GM21515 (cell line): ENCODE measurements at regions not wholly inside any gene's neighbourhood (a gene's known extent, or its start where the extent isn't known, plus 50 kb on each side); places are given as distances from the start of the nearest gene placed in this dataset.
"Not testable (repeated sequence)": the region's sequence is repeated elsewhere in the genome, so short reads cannot be mapped to it uniquely, and the experiment has no call there.

Source experiments
- ATAC-seq: cut with Tn5 transposase; IDR thresholded peaks from one replicate; pipeline ENCODE4 v1.9.1; 2021; ENCODE audit not compliant: unreplicated experiment

DNA sequence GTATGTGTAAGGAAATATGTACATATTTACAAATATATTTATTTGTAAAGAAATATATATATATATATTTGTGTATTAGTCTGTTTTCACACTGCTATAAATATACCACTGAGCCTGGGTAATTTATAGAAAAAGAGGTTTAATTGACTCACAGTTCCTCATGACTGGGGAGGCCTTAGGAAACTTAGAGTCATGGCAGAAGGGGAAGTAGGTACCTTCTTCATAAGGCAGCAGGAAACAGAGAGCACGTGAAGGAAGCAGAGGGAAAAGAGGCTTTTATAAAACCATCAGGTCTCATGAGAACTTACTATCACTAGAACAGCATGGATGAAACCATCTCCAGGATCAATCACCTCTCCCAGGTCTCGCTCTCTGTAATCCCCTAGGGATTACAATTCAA is 644.5 kb upstream of the HS3ST5 start:
- ATAC-seq = no peak

GRCh38 chr6:114955363-114955762 is 612.5 kb upstream of the HS3ST5 start:
- no peak for ATAC-seq

GRCh38 chr6:114952229-114952628 is 609.4 kb upstream of the HS3ST5 start:
- no peak for ATAC-seq

DNA sequence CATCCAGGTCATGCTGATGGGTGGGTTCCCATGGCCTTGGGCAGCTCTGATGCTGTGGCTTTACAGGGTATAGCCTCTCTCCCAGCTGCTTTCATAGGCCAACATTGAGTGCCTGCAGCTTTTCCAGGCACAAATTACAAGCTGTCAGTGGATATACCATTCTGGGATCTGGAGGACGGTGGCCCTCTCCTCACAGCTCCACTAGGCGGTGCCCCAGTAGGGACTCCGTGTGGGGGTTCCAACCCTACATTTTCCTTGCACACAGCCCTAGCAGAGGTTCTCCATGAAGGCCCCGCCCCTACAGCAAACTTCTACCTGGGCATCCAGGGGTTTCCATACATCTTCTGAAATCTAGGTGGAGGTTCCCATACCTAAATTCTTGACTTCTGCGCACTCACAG is 602.6 kb upstream of the HS3ST5 start:
- no peak for ATAC-seq

GRCh38 chr6:114941078-114941477 is 598.3 kb upstream of the HS3ST5 start:
- no peak for ATAC-seq

- no peak for ATAC-seq
Measured at GRCh38 chr6:114940181-114940580, 597.4 kb upstream of the HS3ST5 start.

GRCh38 chr6:114939630-114940029 is 596.8 kb upstream of the HS3ST5 start:
- ATAC-seq = no peak

DNA sequence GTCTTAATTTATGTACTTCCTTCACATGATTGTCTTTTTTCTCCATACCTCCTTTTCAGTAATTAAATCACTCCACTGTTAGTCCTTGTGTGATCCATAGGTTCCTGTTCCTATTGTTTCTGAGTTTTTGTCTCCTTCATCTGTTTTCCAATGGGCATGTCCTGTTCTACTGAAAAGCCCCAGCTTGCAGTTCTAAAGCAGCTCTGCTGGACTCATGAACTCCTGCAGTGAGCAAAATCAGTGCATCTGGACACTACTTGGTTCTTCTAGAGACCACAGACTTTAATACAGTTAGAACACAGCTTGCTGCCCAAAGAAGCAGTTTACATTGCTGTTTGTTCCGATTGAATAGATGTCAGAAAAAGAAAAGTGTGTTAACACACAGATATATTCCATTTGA is 593.3 kb upstream of the HS3ST5 start:
- ATAC-seq = no peak

DNA sequence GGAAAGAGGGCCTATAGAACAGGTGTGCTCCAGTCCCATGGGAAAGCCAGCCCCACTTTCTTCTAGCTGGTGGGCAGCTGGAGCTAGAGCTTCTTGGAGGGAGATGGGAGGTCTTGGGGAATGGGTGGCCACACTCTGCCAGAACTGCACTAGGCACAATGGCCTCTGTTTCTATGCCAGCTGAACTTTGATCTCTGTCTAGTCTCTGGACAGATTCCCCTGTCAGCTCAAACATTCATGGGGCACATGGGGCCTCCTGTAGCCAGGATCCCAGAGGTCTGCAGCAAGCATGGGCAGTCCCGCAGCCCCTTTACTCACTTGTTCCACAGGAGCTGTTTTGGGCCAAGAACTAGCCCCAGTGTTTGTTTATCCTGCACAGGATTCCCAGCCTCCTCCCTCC is 591.3 kb upstream of the HS3ST5 start:
- no peak for ATAC-seq

DNA sequence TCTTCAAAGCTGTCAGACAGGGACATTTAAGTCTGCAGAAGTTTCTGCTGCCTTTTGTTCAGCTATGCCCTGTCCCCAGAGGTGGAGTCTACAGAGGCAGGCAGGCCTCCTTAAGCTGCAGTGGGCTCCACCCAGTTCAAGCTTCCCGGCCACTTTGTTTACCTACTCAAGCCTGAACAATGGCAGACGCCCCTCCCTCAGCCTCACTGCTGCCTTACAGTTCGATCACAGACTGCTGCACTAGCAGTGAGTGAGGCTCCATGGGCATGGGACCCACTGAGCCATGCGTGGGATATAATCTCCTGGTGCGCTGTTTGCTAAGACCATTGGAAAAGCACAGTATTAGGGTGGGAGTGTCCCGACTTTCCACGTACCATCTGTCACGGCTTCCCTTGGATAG is 585.9 kb upstream of the HS3ST5 start:
- not testable (repeated sequence) for ATAC-seq

GRCh38 chr6:114906096-114906495 is 563.3 kb upstream of the HS3ST5 start:
- ATAC-seq = no peak

DNA sequence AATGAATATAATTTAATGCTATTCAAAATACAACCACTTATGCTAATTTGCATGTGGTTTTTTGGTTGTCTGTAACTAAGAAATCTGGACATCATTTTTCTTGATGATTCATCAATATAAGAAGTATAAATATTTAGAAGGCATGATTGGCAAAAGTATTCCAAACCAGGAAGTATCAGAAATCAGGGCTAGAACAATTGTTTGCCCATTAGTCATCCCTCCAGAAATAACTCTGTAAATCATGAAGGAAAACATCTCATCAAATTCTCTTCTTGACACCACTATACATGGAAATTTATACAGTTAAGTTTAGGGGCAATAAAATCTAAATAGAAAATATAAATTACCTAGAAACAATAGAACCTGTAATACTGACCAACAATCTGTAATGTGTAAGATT is 554.7 kb upstream of the HS3ST5 start:
- ATAC-seq = no peak

DNA sequence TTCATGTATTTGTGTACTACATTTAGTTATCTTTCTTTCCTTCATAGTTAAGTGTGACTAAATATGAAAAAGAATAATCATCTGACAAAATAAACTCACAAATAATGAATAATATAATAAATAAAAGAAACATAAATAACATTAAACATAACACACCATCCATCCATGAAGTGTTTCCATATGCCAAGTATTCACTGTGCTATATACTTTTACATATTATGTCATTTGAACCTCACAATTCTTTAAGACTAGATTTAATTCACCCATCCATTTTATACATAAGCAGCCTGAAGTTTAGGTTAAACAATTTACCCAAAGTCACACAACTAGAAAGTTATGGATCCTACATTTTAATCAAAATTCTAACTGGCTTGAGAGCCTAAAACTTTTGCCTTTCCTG is 549.4 kb upstream of the HS3ST5 start:
- no peak for ATAC-seq

- no peak for ATAC-seq
Measured at GRCh38 chr6:114888241-114888640, 545.4 kb upstream of the HS3ST5 start.

- no peak for ATAC-seq
Measured at GRCh38 chr6:114886670-114887436, 544.0 kb upstream of the HS3ST5 start.

DNA sequence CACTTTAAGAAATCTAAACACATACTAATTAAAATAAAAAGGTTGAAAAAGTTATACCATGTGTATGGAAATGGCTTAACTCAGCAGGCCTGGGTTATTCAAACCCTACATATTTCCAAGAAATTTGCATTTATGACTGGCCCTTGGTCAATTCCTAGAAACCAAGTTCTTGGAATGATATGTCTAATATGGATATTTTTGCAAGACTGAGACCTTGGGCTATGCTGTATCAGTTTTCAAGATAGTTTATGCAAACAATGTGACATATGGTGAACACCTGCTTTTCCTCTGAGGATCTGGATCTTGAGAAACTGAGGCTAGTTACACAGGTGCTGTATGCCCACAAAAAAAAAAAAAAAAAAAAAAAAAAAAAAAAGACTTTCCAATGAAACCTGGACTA is 536.9 kb upstream of the HS3ST5 start:
- ATAC-seq = no peak

GRCh38 chr6:114878091-114878490 is 535.3 kb upstream of the HS3ST5 start:
- ATAC-seq = no peak

DNA sequence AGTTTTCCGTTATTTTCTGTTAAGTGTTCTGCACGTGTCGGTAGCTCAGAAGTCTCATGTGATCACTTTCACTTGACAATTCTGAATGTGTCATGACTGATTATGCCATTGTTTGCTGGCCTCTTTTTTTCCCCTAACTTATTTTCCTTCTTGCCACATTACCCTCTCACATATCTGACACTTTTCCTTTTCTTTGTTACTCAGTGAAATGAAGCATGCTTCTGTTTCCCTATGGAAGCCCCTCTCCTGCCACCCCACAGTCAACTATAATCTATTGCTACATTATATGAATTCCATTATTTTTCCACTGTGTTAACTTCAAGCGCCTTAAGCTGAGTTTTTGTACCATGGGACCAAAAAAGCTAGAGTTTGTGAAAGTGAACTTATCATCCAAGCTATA is 531.6 kb upstream of the HS3ST5 start:
- no peak for ATAC-seq

- not testable (repeated sequence) for ATAC-seq
Measured at GRCh38 chr6:114865506-114865905, 522.7 kb upstream of the HS3ST5 start.

DNA sequence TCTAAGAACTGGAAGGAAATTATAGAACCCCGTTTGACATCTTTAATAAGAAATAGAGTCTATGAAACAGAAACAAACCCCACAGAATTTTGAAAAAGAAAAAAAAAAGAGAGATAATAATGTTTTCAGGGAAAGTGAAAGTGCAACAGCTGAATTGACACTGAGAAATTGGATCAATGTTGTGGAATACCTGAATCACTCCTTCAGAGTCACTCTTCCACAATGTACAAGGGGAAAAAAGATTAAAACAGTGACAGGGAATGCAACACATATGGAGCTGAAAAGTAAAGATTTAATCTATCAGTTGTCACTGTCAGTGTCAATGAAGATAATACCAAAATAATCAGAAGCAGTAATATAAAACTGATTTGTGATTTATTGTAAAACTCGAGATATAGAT is 520.8 kb upstream of the HS3ST5 start:
- no peak for ATAC-seq

DNA sequence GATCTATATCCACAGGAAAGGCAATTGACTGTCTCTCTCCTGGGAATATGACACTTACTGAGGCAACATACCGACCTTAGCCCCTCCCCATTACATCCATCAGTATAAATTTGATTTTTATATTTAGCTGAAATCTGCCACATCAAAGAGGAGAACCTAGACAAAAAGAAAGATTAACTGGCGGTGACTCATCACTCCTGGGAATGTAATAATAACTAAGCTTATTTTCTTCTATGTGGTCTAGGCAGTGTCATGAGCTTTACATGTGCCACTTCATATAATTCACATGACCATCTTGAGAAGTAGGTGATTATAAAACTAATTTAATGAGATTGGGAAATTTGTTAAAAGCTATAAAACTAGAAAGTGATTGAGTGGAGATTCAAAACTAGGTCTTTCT is 520.0 kb upstream of the HS3ST5 start:
- ATAC-seq = no peak

- no peak for ATAC-seq
Measured at GRCh38 chr6:114862064-114862463, 519.2 kb upstream of the HS3ST5 start.

DNA sequence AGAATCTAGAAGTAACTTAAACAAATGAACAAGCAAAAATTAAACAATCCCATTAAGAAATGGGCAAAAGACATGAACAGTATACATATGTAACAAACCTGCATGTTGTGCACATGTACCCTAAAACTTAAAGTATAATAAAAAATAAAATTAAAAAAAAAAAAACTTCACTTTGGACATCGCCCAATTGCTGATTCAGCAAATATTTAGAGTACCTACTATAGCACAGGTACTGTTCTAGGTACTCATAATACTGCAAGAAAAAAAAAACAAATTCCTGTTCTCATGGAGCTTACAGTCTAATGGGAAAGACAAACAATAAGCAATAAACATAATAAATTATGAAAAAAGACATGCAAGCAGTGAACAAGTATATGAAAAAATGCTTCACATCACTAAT is 501.5 kb upstream of the HS3ST5 start:
- ATAC-seq = no peak
